22Rv1 (cell line): ENCODE measurements at regions not wholly inside any gene's neighbourhood (a gene's known extent, or its start where the extent isn't known, plus 50 kb on each side); places are given as distances from the start of the nearest gene placed in this dataset.
"Not testable (repeated sequence)": the region's sequence is repeated elsewhere in the genome, so short reads cannot be mapped to it uniquely, and the experiment has no call there.

Experiments used
- H3K27ac ChIP-seq: fragments of 450-650 bp; 2 replicates; pipeline ENCODE4 v1.5.1; 2017
- ZFX ChIP-seq: fragments of 450-650 bp; IDR thresholded peaks from 2 replicates; pipeline ENCODE4 v1.6.1; 2017; ENCODE audit warnings: antibody characterized with exemption, borderline replicate concordance
- TF ChIP-seq, protein P1 (sequence below): fragments of 450-650 bp; IDR thresholded peaks from 2 replicates; pipeline ENCODE4 v1.5.1; 2017; ENCODE audit warnings: mild to moderate bottlenecking

DNA sequence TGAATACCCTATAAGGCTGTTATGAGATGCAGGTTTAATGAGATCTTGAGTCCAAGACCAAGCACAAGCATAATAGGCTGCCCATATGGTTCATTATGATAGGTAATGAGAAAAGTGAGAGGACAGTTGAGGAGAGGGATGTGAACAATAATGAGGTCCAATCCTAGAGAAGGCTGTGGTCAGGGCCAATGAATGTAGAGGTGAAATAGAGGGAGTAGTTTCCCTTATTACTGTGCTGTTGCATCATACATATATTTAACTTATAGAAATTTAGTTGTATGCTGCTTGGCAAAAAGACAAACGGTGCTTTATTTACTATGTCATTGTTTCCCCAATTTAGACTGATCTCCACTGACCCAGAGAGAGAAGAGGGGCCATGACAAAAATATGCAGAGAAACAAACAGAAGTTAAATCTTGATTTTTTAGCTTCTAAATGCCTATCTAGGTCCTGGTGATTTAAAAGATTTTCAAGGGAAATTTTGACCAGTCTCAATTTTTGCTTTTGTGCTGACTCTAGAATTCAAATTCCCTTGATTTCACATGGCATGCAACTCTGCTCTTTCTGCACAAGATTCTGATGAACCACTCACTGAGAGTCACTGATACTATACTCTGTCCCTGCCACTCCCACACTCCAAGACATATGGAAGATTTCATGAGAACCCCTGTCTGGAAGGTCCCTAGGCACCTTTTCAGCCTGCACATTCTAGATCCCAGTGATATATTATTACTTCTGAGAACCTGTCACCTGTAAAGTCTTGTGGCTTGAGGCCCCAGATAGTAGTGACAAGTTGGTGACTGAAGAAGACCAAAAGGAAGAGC lies 159.7 kb downstream of the VSIG4 start:
- no peak overlapping the region for H3K27ac ChIP-seq
- no peak for TF ChIP-seq ZFX
- TF ChIP-seq, protein P1, sequence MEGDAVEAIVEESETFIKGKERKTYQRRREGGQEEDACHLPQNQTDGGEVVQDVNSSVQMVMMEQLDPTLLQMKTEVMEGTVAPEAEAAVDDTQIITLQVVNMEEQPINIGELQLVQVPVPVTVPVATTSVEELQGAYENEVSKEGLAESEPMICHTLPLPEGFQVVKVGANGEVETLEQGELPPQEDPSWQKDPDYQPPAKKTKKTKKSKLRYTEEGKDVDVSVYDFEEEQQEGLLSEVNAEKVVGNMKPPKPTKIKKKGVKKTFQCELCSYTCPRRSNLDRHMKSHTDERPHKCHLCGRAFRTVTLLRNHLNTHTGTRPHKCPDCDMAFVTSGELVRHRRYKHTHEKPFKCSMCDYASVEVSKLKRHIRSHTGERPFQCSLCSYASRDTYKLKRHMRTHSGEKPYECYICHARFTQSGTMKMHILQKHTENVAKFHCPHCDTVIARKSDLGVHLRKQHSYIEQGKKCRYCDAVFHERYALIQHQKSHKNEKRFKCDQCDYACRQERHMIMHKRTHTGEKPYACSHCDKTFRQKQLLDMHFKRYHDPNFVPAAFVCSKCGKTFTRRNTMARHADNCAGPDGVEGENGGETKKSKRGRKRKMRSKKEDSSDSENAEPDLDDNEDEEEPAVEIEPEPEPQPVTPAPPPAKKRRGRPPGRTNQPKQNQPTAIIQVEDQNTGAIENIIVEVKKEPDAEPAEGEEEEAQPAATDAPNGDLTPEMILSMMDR: no peak

- TF ChIP-seq, protein P1: no peak
Observed at GRCh38 chrX:65878456-65878855, 161.4 kb downstream of the VSIG4 start.

GRCh38 chrX:65877953-65878352 lies 161.9 kb downstream of the VSIG4 start:
- TF ChIP-seq, protein P1: no peak
- no peak for TF ChIP-seq ZFX
- no peak overlapping the region for H3K27ac ChIP-seq

More at GRCh38 chrX:65878456-65878855, 161.4 kb downstream of the VSIG4 start:
- no peak overlapping the region for H3K27ac ChIP-seq

GRCh38 chrX:65875614-65876013 lies 164.3 kb downstream of the VSIG4 start:
- not testable (repeated sequence) for H3K27ac ChIP-seq

DNA sequence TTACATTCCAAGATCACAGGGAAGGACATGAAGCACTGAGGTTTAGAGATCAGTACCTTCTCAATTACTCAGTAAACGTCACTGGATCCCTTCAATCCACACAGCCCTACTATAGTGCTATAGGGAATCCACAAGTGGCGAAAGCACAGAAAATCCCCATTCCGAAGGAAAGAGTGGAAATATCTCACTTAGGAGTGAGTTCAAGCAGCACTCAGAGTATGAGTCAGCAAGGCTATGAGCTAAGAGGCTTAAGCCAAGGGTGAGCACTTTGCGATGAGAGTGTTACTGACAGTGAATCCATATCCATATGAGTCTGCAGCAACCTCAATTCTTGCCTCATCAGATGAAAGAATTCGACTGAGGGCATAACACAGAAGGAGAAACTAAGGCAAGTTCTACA lies 165.1 kb downstream of the VSIG4 start:
- TF ChIP-seq, protein P1: no peak
- TF ChIP-seq ZFX: no peak
- no peak overlapping the region for H3K27ac ChIP-seq

DNA sequence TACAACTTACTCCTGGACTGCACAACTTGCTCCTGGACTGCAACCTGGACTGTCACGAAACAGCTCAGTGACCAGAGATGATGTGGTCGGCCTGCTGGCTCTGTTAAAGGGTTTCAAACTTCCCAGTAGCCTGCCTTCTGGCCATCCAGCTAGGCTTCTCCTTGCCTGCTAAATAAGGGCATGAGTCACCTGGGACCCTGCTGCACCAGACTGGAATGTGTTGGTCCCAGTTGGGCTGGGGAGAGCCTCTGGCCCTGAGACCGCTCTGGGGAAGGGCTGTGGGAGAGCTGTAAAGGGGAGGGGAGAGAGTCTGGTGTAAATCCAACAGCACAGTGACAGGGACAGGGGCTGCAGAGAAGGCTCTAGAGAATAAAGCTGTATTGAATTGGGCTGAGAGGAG lies 165.8 kb downstream of the VSIG4 start:
- TF ChIP-seq, protein P1: no peak
- TF ChIP-seq ZFX: no peak
- H3K27ac ChIP-seq: no peak overlapping the region

DNA sequence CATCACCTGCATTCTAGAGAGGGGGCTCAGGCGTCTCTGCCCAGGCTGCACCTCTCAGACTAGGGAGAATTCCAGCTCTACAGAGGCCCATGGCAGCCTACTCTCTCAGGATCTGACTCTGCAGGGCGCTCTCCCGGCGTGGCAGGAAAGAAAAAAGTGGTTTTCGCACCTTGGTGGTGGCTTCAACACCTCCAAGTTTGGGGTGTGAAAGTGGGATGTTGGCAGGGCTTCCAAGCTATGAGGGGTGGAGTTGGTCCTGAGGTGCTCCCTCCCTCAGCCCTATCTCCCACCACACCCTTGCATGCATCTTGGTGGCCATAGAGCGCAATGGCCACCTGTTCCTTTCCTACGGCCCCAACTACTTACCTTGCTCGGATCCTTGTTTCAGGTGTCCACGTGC lies 166.5 kb downstream of the VSIG4 start:
- H3K27ac ChIP-seq: no peak overlapping the region

More for the DNA sequence above, 166.5 kb downstream of the VSIG4 start:
- TF ChIP-seq ZFX: no peak
- TF ChIP-seq, protein P1: no peak
